Mammary epithelial cell (primary cell): ENCODE measurements at regions not wholly inside any gene's neighbourhood (a gene's known extent, or its start where the extent isn't known, plus 50 kb on each side); places are given as distances from the start of the nearest gene placed in this dataset.

Experiments
- EZH2 ChIP-seq: IDR thresholded peaks from 2 replicates; pipeline ENCODE4 v1.6.1; 2012; ENCODE audit warnings: low read length, inconsistent platforms, borderline replicate concordance
- TF ChIP-seq, protein P1 (sequence below), 2 donors: IDR thresholded peaks in 1 of 2; conservative IDR thresholded peaks in 1 of 2; 2 replicates each; pipeline ENCODE4 v1.5.1; 2011 to 2012; ENCODE audit warnings: inconsistent platforms in 2 of 2, low read length in 2 of 2, mild to moderate bottlenecking in 2 of 2, control low read depth in 1 of 2, low read depth in 1 of 2; ENCODE audit not compliant: insufficient read depth in 1 of 2; ENCODE audit errors: extremely low read depth in 1 of 2

DNA sequence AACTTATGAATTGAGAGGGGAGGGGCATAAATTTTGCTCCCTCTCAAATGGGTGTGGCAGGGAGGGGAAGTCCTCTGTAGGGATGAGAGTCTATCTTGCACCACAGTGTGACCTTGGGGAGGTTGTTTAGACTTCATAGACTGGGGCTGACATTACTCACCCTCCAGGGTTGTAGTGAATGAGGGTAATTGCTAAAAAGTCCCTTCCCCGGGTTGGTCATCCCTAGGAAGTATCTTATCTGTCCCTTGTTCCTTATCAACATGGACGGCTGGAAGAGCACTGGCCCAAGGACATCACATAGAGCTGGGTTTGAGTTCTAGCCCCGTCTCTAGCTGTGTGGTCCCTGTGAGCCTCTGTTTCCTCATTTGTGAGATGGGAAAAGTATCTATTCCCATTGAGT lies 52.4 kb upstream of the SLC2A1 start:
- TF ChIP-seq, protein P1, sequence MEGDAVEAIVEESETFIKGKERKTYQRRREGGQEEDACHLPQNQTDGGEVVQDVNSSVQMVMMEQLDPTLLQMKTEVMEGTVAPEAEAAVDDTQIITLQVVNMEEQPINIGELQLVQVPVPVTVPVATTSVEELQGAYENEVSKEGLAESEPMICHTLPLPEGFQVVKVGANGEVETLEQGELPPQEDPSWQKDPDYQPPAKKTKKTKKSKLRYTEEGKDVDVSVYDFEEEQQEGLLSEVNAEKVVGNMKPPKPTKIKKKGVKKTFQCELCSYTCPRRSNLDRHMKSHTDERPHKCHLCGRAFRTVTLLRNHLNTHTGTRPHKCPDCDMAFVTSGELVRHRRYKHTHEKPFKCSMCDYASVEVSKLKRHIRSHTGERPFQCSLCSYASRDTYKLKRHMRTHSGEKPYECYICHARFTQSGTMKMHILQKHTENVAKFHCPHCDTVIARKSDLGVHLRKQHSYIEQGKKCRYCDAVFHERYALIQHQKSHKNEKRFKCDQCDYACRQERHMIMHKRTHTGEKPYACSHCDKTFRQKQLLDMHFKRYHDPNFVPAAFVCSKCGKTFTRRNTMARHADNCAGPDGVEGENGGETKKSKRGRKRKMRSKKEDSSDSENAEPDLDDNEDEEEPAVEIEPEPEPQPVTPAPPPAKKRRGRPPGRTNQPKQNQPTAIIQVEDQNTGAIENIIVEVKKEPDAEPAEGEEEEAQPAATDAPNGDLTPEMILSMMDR (conservative IDR thresholded peaks at IDR 0.05 in 1 of 2, IDR thresholded peaks at IDR 0.05 in 1 of 2; ENCODE audit: extremely low read depth in 1 of 2, insufficient read depth in 1 of 2, low read depth in 1 of 2, low read length in 2 of 2) = no peak
- TF ChIP-seq EZH2 = no peak
